ENCODE measurements at regions not wholly inside any gene's neighbourhood (a gene's known extent, or its start where the extent isn't known, plus 50 kb on each side); places are given as distances from the start of the nearest gene placed in this dataset.

GRCh38 chr1:193606035-193606434 lies 419.6 kb upstream of the B3GALT2 start:
- no peak for DNase-seq (ENCODE audit: low spot score)

- no peak for DNase-seq (ENCODE audit: low spot score)
These were observed 416.3 kb upstream of the B3GALT2 start for GRCh38 chr1:193602705-193603104.

- DNase-seq (ENCODE audit: low spot score), result no peak
These were observed 406.9 kb upstream of the B3GALT2 start for GRCh38 chr1:193593147-193593885.

GRCh38 chr1:193592317-193592716 lies 405.9 kb upstream of the B3GALT2 start:
- no peak for DNase-seq (ENCODE audit: low spot score)

GRCh38 chr1:193590102-193590501 lies 403.7 kb upstream of the B3GALT2 start:
- no peak for DNase-seq (ENCODE audit: low spot score)

- DNase-seq (ENCODE audit: low spot score), result no peak
These were observed 403.2 kb upstream of the B3GALT2 start for GRCh38 chr1:193589597-193590040.

- no peak for DNase-seq (ENCODE audit: low spot score)
These were observed 402.1 kb upstream of the B3GALT2 start for GRCh38 chr1:193588311-193589082.

- DNase-seq (ENCODE audit: low spot score), result no peak
These were observed 398.4 kb upstream of the B3GALT2 start for GRCh38 chr1:193584731-193585239.

- DNase-seq (ENCODE audit: low spot score), result no peak
These were observed 394.9 kb upstream of the B3GALT2 start for GRCh38 chr1:193581341-193581740.

- no peak for DNase-seq (ENCODE audit: low spot score)
These were observed 394.0 kb upstream of the B3GALT2 start for GRCh38 chr1:193580419-193580818.

GRCh38 chr1:193579323-193579722 lies 392.9 kb upstream of the B3GALT2 start:
- no peak for DNase-seq (ENCODE audit: low spot score)

- DNase-seq (ENCODE audit: low spot score), result no peak
These were observed 388.5 kb upstream of the B3GALT2 start for GRCh38 chr1:193574913-193575312.

GRCh38 chr1:193569983-193570269 lies 383.5 kb upstream of the B3GALT2 start:
- no peak for DNase-seq (ENCODE audit: low spot score)

- DNase-seq (ENCODE audit: low spot score), result peak; percentile 16
These were observed 382.9 kb upstream of the B3GALT2 start for GRCh38 chr1:193569096-193569982.

GRCh38 chr1:193568512-193568911 lies 382.1 kb upstream of the B3GALT2 start:
- DNase-seq (ENCODE audit: low spot score), result no peak

GRCh38 chr1:193567937-193568336 lies 381.5 kb upstream of the B3GALT2 start:
- no peak for DNase-seq (ENCODE audit: low spot score)

GRCh38 chr1:193566735-193567134 lies 380.3 kb upstream of the B3GALT2 start:
- DNase-seq (ENCODE audit: low spot score), result no peak

GRCh38 chr1:193565971-193566577 lies 379.7 kb upstream of the B3GALT2 start:
- no peak for DNase-seq (ENCODE audit: low spot score)

GRCh38 chr1:193562121-193562520 lies 375.7 kb upstream of the B3GALT2 start:
- no peak for DNase-seq (ENCODE audit: low spot score)

- no peak for DNase-seq (ENCODE audit: low spot score)
These were observed 372.1 kb upstream of the B3GALT2 start for GRCh38 chr1:193558491-193559028.

GRCh38 chr1:193555662-193556441 lies 369.4 kb upstream of the B3GALT2 start:
- DNase-seq (ENCODE audit: low spot score), result no peak
